K562 (cell line): ENCODE measurements at regions not wholly inside any gene's neighbourhood (a gene's known extent, or its start where the extent isn't known, plus 50 kb on each side); places are given as distances from the start of the nearest gene placed in this dataset.

Source experiments
- EZH2 ChIP-seq: IDR thresholded peaks from 2 replicates; pipeline ENCODE4 v1.6.1; 2012; ENCODE audit warnings: low read depth, mild to moderate bottlenecking, inconsistent platforms, low read length, borderline replicate concordance
- FOSL1 ChIP-seq: fragments of 200-800 bp; sonication (Bioruptor generic); conservative IDR thresholded peaks from 2 replicates; pipeline ENCODE4 v1.6.1; 2016; ENCODE audit warnings: missing genetic modification characterization, missing compliant biosample characterization
- TAF9B ChIP-seq: fragments of 450-650 bp; IDR thresholded peaks from 2 replicates; pipeline ENCODE4 v1.6.1; 2018; ENCODE audit warnings: mild to moderate bottlenecking; ENCODE audit not compliant: partially characterized antibody

DNA sequence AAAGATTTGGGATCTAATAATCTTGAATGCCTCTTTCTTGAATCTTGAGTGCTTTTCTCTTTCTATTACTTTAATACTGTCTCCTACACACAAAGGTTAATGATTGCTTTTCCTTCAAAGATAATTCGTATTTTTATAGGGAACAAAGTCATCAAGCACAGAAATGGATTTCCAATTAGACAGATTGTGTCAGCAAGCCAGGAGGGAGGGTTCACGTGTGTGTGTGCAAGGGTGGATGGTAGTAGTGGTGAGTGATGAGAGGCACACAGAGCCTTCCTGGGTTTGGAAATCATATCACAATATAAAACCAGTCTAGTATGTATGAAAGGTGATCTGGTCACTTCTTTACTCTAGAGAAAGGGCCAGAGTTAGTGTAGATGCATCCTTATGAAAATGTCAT lies 51.2 kb upstream of the NEDD9 start:
- TF ChIP-seq FOSL1 (tag) (no peak), TAF9B (no peak), EZH2 (no peak)
